ENCODE measurements at regions not wholly inside any gene's neighbourhood (a gene's known extent, or its start where the extent isn't known, plus 50 kb on each side); places are given as distances from the start of the nearest gene placed in this dataset.

DNA sequence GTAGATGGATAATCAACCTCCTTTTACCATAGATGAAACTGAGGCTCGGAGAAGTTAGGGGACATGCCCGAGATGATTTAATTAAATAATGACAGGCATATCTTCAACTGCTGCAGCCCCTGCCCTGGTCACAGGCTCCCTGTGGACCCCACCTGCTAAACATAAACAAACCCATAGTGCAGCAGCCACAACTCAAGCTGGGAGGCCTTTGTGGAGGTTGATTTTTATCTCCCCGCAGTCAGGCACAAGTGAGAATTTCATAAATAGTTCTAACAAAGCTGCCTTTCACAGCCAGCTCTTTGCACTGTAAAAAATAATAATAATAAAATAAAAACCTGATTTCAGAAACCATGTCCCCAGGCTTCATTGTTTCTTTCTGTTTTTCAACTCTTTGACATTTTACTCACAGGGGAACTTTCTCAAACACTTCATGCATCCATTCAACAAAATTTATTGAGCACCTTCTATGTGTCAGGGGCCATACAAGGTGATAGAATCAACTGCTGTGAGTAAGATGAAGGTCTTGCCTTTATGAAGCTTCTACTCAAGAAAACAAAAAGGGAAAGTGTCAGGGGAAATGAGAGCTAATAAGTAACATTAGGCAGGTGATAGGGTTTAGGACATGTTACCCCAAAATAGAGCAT is 393.6 kb upstream of the PROK2 start:
- TF ChIP-seq, protein P1, sequence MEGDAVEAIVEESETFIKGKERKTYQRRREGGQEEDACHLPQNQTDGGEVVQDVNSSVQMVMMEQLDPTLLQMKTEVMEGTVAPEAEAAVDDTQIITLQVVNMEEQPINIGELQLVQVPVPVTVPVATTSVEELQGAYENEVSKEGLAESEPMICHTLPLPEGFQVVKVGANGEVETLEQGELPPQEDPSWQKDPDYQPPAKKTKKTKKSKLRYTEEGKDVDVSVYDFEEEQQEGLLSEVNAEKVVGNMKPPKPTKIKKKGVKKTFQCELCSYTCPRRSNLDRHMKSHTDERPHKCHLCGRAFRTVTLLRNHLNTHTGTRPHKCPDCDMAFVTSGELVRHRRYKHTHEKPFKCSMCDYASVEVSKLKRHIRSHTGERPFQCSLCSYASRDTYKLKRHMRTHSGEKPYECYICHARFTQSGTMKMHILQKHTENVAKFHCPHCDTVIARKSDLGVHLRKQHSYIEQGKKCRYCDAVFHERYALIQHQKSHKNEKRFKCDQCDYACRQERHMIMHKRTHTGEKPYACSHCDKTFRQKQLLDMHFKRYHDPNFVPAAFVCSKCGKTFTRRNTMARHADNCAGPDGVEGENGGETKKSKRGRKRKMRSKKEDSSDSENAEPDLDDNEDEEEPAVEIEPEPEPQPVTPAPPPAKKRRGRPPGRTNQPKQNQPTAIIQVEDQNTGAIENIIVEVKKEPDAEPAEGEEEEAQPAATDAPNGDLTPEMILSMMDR (IDR thresholded peaks at IDR 0.05 in 4 of 5, conservative IDR thresholded peaks at IDR 0.05 in 1 of 5), result no peak
- TF ChIP-seq POLR2A (IDR thresholded peaks at IDR 0.05), result no peak

All from gastrocnemius medialis (tissue), 4 donors.